ENCODE measurements at regions not wholly inside any gene's neighbourhood (a gene's known extent, or its start where the extent isn't known, plus 50 kb on each side); places are given as distances from the start of the nearest gene placed in this dataset.

DNA sequence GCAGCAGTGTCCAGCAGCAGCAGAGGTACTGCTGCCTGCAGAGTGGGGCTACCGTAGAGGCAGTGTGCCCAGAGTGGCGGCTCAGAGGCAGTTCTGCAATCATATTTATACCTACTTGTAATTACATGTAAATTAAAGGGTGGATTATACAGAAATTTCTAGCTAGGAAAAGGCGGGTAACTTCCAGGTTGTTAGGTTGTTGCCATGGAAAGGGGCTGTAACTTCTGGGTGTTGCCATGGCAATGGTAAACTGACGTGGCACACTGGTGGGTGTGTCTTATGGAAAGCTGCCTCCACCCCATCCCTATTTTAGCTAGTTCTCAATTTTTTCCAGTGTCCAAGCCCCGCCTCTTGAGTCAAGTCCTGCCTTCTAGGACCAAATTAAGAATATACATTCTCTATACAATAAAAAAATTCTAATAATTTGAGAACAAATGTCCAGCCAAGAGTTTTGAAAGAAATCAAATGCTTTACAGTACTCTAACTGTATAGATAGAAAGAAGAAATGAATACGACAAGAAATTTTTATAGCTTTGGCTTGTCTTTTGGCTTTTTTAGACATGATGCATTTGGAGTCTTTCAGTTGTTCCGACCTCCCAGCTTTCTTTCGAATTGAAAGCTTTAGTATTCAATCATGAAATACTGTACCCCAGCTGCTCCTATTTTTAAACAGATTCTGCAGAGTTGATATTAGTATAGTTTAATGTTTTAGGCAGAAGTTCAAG is 816.6 kb downstream of the DIAPH3 start:
- Histone ChIP-seq H3K79me2 (ENCODE audit: control insufficient read depth, insufficient read depth, low read length) (no peaks in the 10 kb centered on the region), H4K20me1 (ENCODE audit: control insufficient read depth, insufficient read depth) (no peaks in the 10 kb centered on the region), H3K27ac (ENCODE audit: control insufficient read depth, insufficient read depth) (no peak overlapping the region), H2AFZ (ENCODE audit: control insufficient read depth, low read depth, low read length) (no peak overlapping the region), H3K36me3 (ENCODE audit: control insufficient read depth in 2 of 2, insufficient read depth in 2 of 2, low read length in 1 of 2) (no peaks in the 10 kb centered on the region), H3K4me3 (no peak overlapping the region), H3K27me3 (replicated peaks in 1 of 2; ENCODE audit: control insufficient read depth in 2 of 2, insufficient read depth in 2 of 2, low read length in 1 of 2) (no peaks in the 10 kb centered on the region), H3K4me1 (ENCODE audit: control insufficient read depth, insufficient read depth, low read length) (no peaks in the 10 kb centered on the region), H3K9me3 (replicated peaks; ENCODE audit: control insufficient read depth, insufficient read depth, low read length) (no peaks in the 10 kb centered on the region), H3K9ac (ENCODE audit: control insufficient read depth, insufficient read depth, low read length) (no peak overlapping the region), H3K4me2 (ENCODE audit: control insufficient read depth, insufficient read depth) (no peak overlapping the region)
- intact Hi-C loops (cut with micrococcal nuclease; ENCODE audit: unreplicated experiment) (no loop called here), in situ Hi-C loops (cut with MboI) (no loop called here)
- ChIA-PET RAD21 (ENCODE audit: unreplicated experiment) (no interaction called here), POLR2A (no interaction called here), SMC1A (ENCODE audit: uncharacterized antibody, unreplicated experiment) (no interaction called here), CTCF (interaction anchor here (1.0 to 1.2 kb wide), 3 partner anchors 11 to 1719 kb away, joined by 3 read pairs; no protein-coding TSS in a partner anchor)
- BruUV-seq (replicated peaks) = no TSS peak
- ATAC-seq = no peak
- DNase-seq (ENCODE audit: low read depth, low spot score) = no peak
- TF ChIP-seq YBX1 (IDR thresholded peaks at IDR 0.05) (no peak), BHLHE40 (IDR thresholded peaks at IDR 0.05; ENCODE audit: borderline replicate concordance in 1 of 2, low read depth in 2 of 2, low read length in 1 of 2) (no peak), MEF2A (IDR thresholded peaks at IDR 0.05; ENCODE audit: insufficient read depth, low read depth, low read length) (no peak), SMAD1 (IDR thresholded peaks at IDR 0.05; ENCODE audit: low read depth, partially characterized antibody) (no peak), RB1 (IDR thresholded peaks at IDR 0.05; ENCODE audit: borderline replicate concordance) (no peak), POLR2A (IDR thresholded peaks at IDR 0.05; ENCODE audit: low read depth, low read length) (no peak), CHD1 (IDR thresholded peaks at IDR 0.05; ENCODE audit: low read depth, low read length) (no peak), HDAC6 (IDR thresholded peaks at IDR 0.05; ENCODE audit: unreplicated experiment) (no peak)
- TF ChIP-seq, protein P1, sequence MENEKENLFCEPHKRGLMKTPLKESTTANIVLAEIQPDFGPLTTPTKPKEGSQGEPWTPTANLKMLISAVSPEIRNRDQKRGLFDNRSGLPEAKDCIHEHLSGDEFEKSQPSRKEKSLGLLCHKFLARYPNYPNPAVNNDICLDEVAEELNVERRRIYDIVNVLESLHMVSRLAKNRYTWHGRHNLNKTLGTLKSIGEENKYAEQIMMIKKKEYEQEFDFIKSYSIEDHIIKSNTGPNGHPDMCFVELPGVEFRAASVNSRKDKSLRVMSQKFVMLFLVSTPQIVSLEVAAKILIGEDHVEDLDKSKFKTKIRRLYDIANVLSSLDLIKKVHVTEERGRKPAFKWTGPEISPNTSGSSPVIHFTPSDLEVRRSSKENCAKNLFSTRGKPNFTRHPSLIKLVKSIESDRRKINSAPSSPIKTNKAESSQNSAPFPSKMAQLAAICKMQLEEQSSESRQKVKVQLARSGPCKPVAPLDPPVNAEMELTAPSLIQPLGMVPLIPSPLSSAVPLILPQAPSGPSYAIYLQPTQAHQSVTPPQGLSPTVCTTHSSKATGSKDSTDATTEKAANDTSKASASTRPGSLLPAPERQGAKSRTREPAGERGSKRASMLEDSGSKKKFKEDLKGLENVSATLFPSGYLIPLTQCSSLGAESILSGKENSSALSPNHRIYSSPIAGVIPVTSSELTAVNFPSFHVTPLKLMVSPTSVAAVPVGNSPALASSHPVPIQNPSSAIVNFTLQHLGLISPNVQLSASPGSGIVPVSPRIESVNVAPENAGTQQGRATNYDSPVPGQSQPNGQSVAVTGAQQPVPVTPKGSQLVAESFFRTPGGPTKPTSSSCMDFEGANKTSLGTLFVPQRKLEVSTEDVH (IDR thresholded peaks at IDR 0.05; ENCODE audit: low read depth, partially characterized antibody) = no peak
- TF ChIP-seq, protein P2, sequence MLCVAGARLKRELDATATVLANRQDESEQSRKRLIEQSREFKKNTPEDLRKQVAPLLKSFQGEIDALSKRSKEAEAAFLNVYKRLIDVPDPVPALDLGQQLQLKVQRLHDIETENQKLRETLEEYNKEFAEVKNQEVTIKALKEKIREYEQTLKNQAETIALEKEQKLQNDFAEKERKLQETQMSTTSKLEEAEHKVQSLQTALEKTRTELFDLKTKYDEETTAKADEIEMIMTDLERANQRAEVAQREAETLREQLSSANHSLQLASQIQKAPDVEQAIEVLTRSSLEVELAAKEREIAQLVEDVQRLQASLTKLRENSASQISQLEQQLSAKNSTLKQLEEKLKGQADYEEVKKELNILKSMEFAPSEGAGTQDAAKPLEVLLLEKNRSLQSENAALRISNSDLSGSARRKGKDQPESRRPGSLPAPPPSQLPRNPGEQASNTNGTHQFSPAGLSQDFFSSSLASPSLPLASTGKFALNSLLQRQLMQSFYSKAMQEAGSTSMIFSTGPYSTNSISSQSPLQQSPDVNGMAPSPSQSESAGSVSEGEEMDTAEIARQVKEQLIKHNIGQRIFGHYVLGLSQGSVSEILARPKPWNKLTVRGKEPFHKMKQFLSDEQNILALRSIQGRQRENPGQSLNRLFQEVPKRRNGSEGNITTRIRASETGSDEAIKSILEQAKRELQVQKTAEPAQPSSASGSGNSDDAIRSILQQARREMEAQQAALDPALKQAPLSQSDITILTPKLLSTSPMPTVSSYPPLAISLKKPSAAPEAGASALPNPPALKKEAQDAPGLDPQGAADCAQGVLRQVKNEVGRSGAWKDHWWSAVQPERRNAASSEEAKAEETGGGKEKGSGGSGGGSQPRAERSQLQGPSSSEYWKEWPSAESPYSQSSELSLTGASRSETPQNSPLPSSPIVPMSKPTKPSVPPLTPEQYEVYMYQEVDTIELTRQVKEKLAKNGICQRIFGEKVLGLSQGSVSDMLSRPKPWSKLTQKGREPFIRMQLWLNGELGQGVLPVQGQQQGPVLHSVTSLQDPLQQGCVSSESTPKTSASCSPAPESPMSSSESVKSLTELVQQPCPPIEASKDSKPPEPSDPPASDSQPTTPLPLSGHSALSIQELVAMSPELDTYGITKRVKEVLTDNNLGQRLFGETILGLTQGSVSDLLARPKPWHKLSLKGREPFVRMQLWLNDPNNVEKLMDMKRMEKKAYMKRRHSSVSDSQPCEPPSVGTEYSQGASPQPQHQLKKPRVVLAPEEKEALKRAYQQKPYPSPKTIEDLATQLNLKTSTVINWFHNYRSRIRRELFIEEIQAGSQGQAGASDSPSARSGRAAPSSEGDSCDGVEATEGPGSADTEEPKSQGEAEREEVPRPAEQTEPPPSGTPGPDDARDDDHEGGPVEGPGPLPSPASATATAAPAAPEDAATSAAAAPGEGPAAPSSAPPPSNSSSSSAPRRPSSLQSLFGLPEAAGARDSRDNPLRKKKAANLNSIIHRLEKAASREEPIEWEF (IDR thresholded peaks at IDR 0.05; ENCODE audit: insufficient replicate concordance, low read depth, low read length) = no peak
- TF ChIP-seq, protein P3, sequence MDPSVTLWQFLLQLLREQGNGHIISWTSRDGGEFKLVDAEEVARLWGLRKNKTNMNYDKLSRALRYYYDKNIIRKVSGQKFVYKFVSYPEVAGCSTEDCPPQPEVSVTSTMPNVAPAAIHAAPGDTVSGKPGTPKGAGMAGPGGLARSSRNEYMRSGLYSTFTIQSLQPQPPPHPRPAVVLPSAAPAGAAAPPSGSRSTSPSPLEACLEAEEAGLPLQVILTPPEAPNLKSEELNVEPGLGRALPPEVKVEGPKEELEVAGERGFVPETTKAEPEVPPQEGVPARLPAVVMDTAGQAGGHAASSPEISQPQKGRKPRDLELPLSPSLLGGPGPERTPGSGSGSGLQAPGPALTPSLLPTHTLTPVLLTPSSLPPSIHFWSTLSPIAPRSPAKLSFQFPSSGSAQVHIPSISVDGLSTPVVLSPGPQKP (IDR thresholded peaks at IDR 0.05; ENCODE audit: low read depth, low read length) = no peak
- no peak for FAIRE-seq
- WGBS (ENCODE audit: insufficient coverage, insufficient replicate concordance, low lambda C conversion rate, missing lambda C conversion rate) = 18% methylated on average over 8 of the region's 8 CpGs
